ENCODE measurements at regions not wholly inside any gene's neighbourhood (a gene's known extent, or its start where the extent isn't known, plus 50 kb on each side); places are given as distances from the start of the nearest gene placed in this dataset.

DNA sequence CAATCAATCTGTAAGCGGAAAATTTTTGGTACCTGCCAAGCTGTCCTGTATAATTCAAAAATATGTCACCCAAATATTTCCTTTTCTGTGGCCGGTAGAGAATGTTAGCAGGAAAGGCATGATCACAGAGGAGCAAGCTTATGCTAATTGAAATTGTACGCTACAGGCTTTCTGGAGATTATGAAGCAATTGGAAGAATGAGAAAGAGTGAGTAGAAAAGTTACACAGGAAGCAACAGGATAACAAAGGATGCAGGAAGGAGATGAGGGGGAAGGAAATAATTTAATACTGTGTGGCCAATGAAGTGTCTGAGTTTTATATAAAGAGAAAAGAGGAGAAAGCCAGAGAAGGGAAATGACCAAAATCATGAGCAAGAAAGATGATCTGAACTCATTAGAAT, 627.2 kb upstream of the STXBP6 start:
- peaks cover 8% of the 10 kb centered on the region for H3K9me3 ChIP-seq
- no peaks in the 10 kb centered on the region for H3K27me3 ChIP-seq
- no peaks in the 10 kb centered on the region for H3K4me1 ChIP-seq
- WGBS: 63% methylated on average over 3 of the region's 3 CpGs
- no peak for TF ChIP-seq CTCF (IDR thresholded peaks at IDR 0.05)
- TF ChIP-seq POLR2A (IDR thresholded peaks at IDR 0.05): no peak
- no peak for TF ChIP-seq EP300 (IDR thresholded peaks at IDR 0.05)
- DNase-seq (ENCODE audit: low spot score in 2 of 2): no peak
- no peak overlapping the region for H3K27ac ChIP-seq
- no peak overlapping the region for H3K4me3 ChIP-seq
- H3K36me3 ChIP-seq: no peaks in the 10 kb centered on the region

- H3K4me1 ChIP-seq: no peaks in the 10 kb centered on the region
These were observed 617.4 kb upstream of the STXBP6 start for GRCh38 chr14:25667387-25667786.

DNA sequence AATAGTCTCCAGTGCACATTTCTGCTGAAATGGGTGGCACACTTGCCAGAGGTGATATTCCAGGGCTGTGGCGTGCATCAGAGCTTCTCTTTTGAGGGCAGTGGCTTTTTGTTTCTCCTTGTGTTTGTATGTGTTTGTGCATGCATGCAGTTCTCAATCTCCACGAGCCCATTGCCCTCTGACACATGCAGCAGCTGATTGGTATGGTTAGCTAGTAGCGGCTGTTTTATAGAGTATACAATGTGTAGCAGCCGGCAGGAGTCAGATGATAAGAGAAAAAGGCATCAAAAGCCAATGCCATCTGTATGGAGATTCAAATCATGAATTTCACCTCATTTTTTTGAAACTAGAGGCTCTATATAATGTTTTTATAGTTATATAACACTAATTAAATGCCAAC, 616.9 kb upstream of the STXBP6 start:
- WGBS: 63% methylated on average over 4 of the region's 4 CpGs
- no peak for TF ChIP-seq EP300 (IDR thresholded peaks at IDR 0.05)
- no peak for TF ChIP-seq POLR2AphosphoS5 (IDR thresholded peaks at IDR 0.05)
- no peak for TF ChIP-seq POLR2A (IDR thresholded peaks at IDR 0.05)
- no peak for TF ChIP-seq CTCF (IDR thresholded peaks at IDR 0.05)
- H3K9me3 ChIP-seq: no peaks in the 10 kb centered on the region
- H3K36me3 ChIP-seq: no peaks in the 10 kb centered on the region
- no peak for DNase-seq (ENCODE audit: low spot score in 2 of 2)
- no peaks in the 10 kb centered on the region for H3K27me3 ChIP-seq
- H3K4me1 ChIP-seq: no peaks in the 10 kb centered on the region
- no peak overlapping the region for H3K4me3 ChIP-seq
- no peak overlapping the region for H3K27ac ChIP-seq

More at GRCh38 chr14:25667387-25667786, 617.4 kb upstream of the STXBP6 start:
- no peak for TF ChIP-seq POLR2AphosphoS5 (IDR thresholded peaks at IDR 0.05)
- no peak for TF ChIP-seq CTCF (IDR thresholded peaks at IDR 0.05)
- no peak for TF ChIP-seq POLR2A (IDR thresholded peaks at IDR 0.05)
- TF ChIP-seq EP300 (IDR thresholded peaks at IDR 0.05): no peak
- H3K27me3 ChIP-seq: no peaks in the 10 kb centered on the region
- no peak overlapping the region for H3K4me3 ChIP-seq
- H3K36me3 ChIP-seq: no peaks in the 10 kb centered on the region
- 29% methylated on average over 2 of the region's 2 CpGs for WGBS
- H3K9me3 ChIP-seq: no peaks in the 10 kb centered on the region
- H3K27ac ChIP-seq: no peak overlapping the region
- DNase-seq (ENCODE audit: low spot score in 2 of 2): no peak

- no peaks in the 10 kb centered on the region for H3K4me1 ChIP-seq
- no peak overlapping the region for H3K27ac ChIP-seq
- TF ChIP-seq CTCF (IDR thresholded peaks at IDR 0.05) (no peak), EP300 (IDR thresholded peaks at IDR 0.05) (no peak), POLR2AphosphoS5 (IDR thresholded peaks at IDR 0.05) (no peak), POLR2A (IDR thresholded peaks at IDR 0.05) (no peak)
- DNase-seq (ENCODE audit: low spot score in 2 of 2): no peak
- H3K36me3 ChIP-seq: no peaks in the 10 kb centered on the region
- no peaks in the 10 kb centered on the region for H3K9me3 ChIP-seq
- no peaks in the 10 kb centered on the region for H3K27me3 ChIP-seq
- H3K4me3 ChIP-seq: no peak overlapping the region
- WGBS: 65% methylated on average over 2 of the region's 2 CpGs
These were observed 609.0 kb upstream of the STXBP6 start for GRCh38 chr14:25658988-25659387.

DNA sequence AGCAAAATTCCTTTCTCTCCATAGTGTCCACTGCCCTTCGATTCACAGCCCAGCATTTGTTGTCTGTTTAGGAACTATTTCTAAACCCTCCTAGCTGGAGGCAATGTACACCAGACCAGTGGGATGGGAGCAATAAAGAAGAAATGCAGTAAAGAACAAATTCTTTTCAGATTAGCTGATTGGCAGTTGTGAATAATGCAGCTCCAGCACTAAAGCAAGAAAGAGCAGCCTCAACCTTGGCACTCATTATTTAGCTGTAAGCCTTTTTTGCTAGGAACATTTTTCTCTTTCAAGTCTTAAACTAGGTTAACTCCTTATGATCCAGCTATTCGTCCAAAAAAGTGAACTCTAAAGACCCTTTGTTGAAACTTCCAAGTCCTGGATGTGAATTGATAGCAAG, 580.5 kb upstream of the STXBP6 start:
- Histone ChIP-seq H3K4me1 (no peaks in the 10 kb centered on the region), H3K4me3 (no peak overlapping the region), H3K27ac (no peak overlapping the region), H3K36me3 (no peaks in the 10 kb centered on the region), H3K27me3 (no peaks in the 10 kb centered on the region), H3K9me3 (no peaks in the 10 kb centered on the region)
- TF ChIP-seq EP300 (IDR thresholded peaks at IDR 0.05) (no peak), POLR2A (IDR thresholded peaks at IDR 0.05) (no peak), POLR2AphosphoS5 (IDR thresholded peaks at IDR 0.05) (no peak), CTCF (IDR thresholded peaks at IDR 0.05) (no peak)
- 13% methylated on average over 2 of the region's 2 CpGs for WGBS
- DNase-seq (ENCODE audit: low spot score in 2 of 2): no peak

Data from suprapubic skin (tissue), 4 donors.